ENCODE measurements at regions not wholly inside any gene's neighbourhood (a gene's known extent, or its start where the extent isn't known, plus 50 kb on each side); places are given as distances from the start of the nearest gene placed in this dataset.

DNA sequence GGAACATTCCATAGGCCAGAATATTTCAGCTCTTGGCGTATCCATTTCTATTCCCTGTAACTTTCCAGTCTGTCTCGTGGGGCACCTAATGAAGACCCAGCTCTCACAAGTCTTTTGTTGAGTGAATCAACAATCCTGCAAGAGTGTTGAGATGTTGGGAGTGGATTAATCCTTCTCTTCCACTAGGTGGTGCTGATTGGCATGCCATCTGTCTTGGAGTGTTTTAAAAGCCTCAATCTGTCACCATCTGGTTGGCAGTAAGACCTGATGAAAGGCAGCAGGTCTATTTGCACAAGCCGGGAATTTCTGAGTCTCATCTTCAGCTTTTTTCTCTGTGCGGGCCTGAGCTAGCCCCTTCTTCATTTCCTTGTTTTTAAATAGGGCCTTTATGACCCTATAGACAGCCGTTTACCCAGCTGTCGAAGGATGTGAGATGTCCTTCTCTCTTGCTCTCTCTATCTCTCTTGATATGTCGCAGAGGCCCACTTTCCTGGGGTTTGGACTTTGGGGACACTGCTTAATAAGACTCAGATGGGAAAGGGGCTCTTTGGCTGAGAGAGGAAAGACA is 180.5 kb downstream of the ZNF365 start:
- no peaks in the 10 kb centered on the region for H3K36me3 ChIP-seq
- no peak for DNase-seq
- no peak for TF ChIP-seq POLR2A (IDR thresholded peaks at IDR 0.05)
- TF ChIP-seq CTCF (IDR thresholded peaks at IDR 0.05): peak in 2 of 4 experiments; percentile 12 to 13
- H3K4me3 ChIP-seq: no peak overlapping the region
- H3K9me3 ChIP-seq: no peaks in the 10 kb centered on the region
- no peaks in the 10 kb centered on the region for H3K27me3 ChIP-seq
- no peaks in the 10 kb centered on the region for H3K4me1 ChIP-seq
- no peak overlapping the region for H3K27ac ChIP-seq
- intact Hi-C loops (cut with DNase I; ENCODE audit: low total_unique reads): no loop called here

GRCh38 chr10:62559481-62560200 is 185.5 kb downstream of the ZNF365 start:
- no peak for TF ChIP-seq POLR2A (IDR thresholded peaks at IDR 0.05)

GRCh38 chr10:62560201-62560819 is 186.1 kb downstream of the ZNF365 start:
- H3K36me3 ChIP-seq: no peaks in the 10 kb centered on the region
- no peaks in the 10 kb centered on the region for H3K4me1 ChIP-seq
- H3K27ac ChIP-seq: peak overlapping the region in 1 of 2 donors; percentile 51
- no peaks in the 10 kb centered on the region for H3K27me3 ChIP-seq
- no peak overlapping the region for H3K4me3 ChIP-seq
- peak; percentile 49 to 66 for DNase-seq
- TF ChIP-seq CTCF (IDR thresholded peaks at IDR 0.05): no peak
- TF ChIP-seq POLR2A (IDR thresholded peaks at IDR 0.05): no peak
- intact Hi-C loops (cut with DNase I; ENCODE audit: low total_unique reads): no loop called here
- H3K9me3 ChIP-seq: no peaks in the 10 kb centered on the region

More at GRCh38 chr10:62559481-62560200, 185.5 kb downstream of the ZNF365 start:
- Histone ChIP-seq H3K4me3 (no peak overlapping the region), H3K9me3 (no peaks in the 10 kb centered on the region), H3K36me3 (no peaks in the 10 kb centered on the region), H3K4me1 (no peaks in the 10 kb centered on the region), H3K27me3 (no peaks in the 10 kb centered on the region), H3K27ac (peak overlapping the region in 1 of 2 donors; percentile 51)
- intact Hi-C loops (cut with DNase I; ENCODE audit: low total_unique reads): no loop called here
- DNase-seq: no peak

- intact Hi-C loops (cut with DNase I; ENCODE audit: low total_unique reads): no loop called here
- no peak for DNase-seq
- no peaks in the 10 kb centered on the region for H3K27me3 ChIP-seq
- no peaks in the 10 kb centered on the region for H3K4me1 ChIP-seq
- H3K4me3 ChIP-seq: no peak overlapping the region
- no peak for TF ChIP-seq CTCF (IDR thresholded peaks at IDR 0.05)
- no peak for TF ChIP-seq POLR2A (IDR thresholded peaks at IDR 0.05)
- no peaks in the 10 kb centered on the region for H3K9me3 ChIP-seq
- H3K27ac ChIP-seq: no peak overlapping the region
- H3K36me3 ChIP-seq: no peaks in the 10 kb centered on the region
Measured at GRCh38 chr10:62561151-62561550, 187.0 kb downstream of the ZNF365 start.

DNA sequence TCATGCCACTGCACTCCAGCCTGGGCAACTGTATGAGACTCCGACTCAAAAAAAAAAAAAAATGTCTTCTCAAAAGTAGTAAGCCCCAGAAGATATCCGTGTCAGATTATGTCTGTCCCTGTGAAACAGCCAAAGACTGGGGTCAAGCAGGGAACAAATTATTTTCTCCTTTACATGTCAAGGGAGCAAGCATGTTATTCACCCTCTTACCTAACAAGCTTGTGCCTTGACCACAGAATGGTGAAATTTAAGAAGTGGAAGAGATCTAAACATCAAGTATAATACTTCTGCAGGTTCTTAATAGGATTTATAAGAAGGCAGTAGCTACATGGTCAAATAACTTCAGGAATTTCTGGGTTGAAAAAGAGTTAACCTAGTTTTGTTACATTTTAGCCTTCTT is 187.9 kb downstream of the ZNF365 start:
- no peak for DNase-seq
- no peak overlapping the region for H3K27ac ChIP-seq

More for the DNA sequence above, 187.9 kb downstream of the ZNF365 start:
- Histone ChIP-seq H3K36me3 (no peaks in the 10 kb centered on the region), H3K4me3 (no peak overlapping the region), H3K27me3 (no peaks in the 10 kb centered on the region), H3K9me3 (no peaks in the 10 kb centered on the region), H3K4me1 (no peaks in the 10 kb centered on the region)
- TF ChIP-seq CTCF (IDR thresholded peaks at IDR 0.05) (no peak), POLR2A (IDR thresholded peaks at IDR 0.05) (no peak)
- intact Hi-C loops (cut with DNase I; ENCODE audit: low total_unique reads): no loop called here
